Body of pancreas (tissue), 4 donors: ENCODE measurements at regions not wholly inside any gene's neighbourhood (a gene's known extent, or its start where the extent isn't known, plus 50 kb on each side); places are given as distances from the start of the nearest gene placed in this dataset.

Experiments
- ATAC-seq: fragments of 150-250 bp; one replicate; pipeline ENCODE4 v1.9.1; 2016
- DNase-seq, 4 donors: peaks; one replicate each; pipeline ENCODE4 v3.0.0-alpha.2; 2019
- H3K27ac ChIP-seq, 4 donors: fragments of 200-600 bp; sonication (generic); 1 replicate in 3 of 4; 2 replicates in 1 of 4; pipeline versions ENCODE4 v1.5.1 to v1.6.1; 2016 to 2019; ENCODE audit warnings: mild to moderate bottlenecking in 1 of 4, mixed read lengths in 1 of 4, moderate library complexity in 1 of 4
- H3K27me3 ChIP-seq, 2 donors: fragments of 200-600 bp; sonication (generic); one replicate each; pipeline ENCODE4 v1.6.0; 2016; ENCODE audit warnings: mild to moderate bottlenecking in 1 of 2
- H3K36me3 ChIP-seq, 2 donors: fragments of 200-600 bp; sonication (generic); replicated peaks in 1 of 2; 2 replicates each; pipeline ENCODE4 v1.5.1; 2016; ENCODE audit warnings: low read depth in 2 of 2; ENCODE audit not compliant: insufficient read depth in 1 of 2
- H3K4me1 ChIP-seq: fragments of 200-600 bp; sonication (generic); one replicate; pipeline ENCODE4 v1.6.0; 2016
- H3K4me3 ChIP-seq, 2 donors: fragments of 200-600 bp; sonication (generic); 1 replicate in 1 of 2; 2 replicates in 1 of 2; pipeline ENCODE4 v1.5.1; 2016 to 2019
- H3K9me3 ChIP-seq, 3 donors: fragments of 200-600 bp; sonication (generic); 1 replicate in 2 of 3; 2 replicates in 1 of 3; pipeline ENCODE4 v1.5.1; 2016
- POLR2A ChIP-seq, 3 donors: fragments of 450-650 bp; IDR thresholded peaks; one replicate each; pipeline ENCODE4 v1.6.1; 2016; ENCODE audit warnings: antibody characterized with exemption in 3 of 3, mild to moderate bottlenecking in 2 of 3
- WGBS, 2 donors: methylation state at CpG; one replicate each; pipeline ENCODE4 v1.1.5; 2017; 5-methylcytosine and 5-hydroxymethylcytosine counted together
- intact Hi-C: fragments of 100-400 bp; cut with DNase I; formaldehyde crosslinking; loops from one replicate; pipeline ENCODE4 v1.15.1; 2023
- TF ChIP-seq, protein P1 (sequence below), 7 experiments: fragments of 450-650 bp in 4 of 7; fragments of 200-600 bp in 3 of 7; sonication (generic) in 3 of 7; IDR thresholded peaks; one replicate each; pipeline ENCODE4 v1.5.1; 2016 to 2019; ENCODE audit warnings: antibody characterized with exemption in 7 of 7

DNA sequence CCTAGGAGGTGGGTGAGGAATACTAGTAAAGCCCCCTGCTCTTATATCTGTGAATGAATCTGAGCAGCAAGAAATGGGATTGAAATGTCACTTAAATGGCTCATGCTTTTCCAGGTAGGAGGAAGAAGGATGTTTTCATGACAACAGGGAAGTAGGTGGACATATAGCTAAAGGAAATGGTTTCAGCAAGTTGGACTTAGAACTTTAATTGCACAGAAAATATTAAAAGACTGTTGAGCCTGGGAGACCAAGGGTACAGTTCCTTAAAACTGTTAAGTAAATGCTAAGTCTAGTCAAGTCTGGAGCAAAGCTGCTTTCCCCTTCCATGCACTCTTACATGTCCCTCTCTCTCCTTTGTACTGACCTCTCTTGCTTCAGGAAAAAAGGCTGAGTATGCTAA is 301.3 kb downstream of the HGF start:
- no peak for TF ChIP-seq POLR2A (IDR thresholded peaks at IDR 0.05)
- TF ChIP-seq, protein P1, sequence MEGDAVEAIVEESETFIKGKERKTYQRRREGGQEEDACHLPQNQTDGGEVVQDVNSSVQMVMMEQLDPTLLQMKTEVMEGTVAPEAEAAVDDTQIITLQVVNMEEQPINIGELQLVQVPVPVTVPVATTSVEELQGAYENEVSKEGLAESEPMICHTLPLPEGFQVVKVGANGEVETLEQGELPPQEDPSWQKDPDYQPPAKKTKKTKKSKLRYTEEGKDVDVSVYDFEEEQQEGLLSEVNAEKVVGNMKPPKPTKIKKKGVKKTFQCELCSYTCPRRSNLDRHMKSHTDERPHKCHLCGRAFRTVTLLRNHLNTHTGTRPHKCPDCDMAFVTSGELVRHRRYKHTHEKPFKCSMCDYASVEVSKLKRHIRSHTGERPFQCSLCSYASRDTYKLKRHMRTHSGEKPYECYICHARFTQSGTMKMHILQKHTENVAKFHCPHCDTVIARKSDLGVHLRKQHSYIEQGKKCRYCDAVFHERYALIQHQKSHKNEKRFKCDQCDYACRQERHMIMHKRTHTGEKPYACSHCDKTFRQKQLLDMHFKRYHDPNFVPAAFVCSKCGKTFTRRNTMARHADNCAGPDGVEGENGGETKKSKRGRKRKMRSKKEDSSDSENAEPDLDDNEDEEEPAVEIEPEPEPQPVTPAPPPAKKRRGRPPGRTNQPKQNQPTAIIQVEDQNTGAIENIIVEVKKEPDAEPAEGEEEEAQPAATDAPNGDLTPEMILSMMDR (IDR thresholded peaks at IDR 0.05) = no peak
- H3K4me3 ChIP-seq = no peak overlapping the region
- no peak overlapping the region for H3K27ac ChIP-seq
- peaks cover 15% of the 10 kb centered on the region for H3K4me1 ChIP-seq
- H3K36me3 ChIP-seq = no peaks in the 10 kb centered on the region
- H3K27me3 ChIP-seq = no peaks in the 10 kb centered on the region
- DNase-seq (no peak), ATAC-seq (no peak)
- no peaks in the 10 kb centered on the region for H3K9me3 ChIP-seq
- intact Hi-C loops = no loop called here

DNA sequence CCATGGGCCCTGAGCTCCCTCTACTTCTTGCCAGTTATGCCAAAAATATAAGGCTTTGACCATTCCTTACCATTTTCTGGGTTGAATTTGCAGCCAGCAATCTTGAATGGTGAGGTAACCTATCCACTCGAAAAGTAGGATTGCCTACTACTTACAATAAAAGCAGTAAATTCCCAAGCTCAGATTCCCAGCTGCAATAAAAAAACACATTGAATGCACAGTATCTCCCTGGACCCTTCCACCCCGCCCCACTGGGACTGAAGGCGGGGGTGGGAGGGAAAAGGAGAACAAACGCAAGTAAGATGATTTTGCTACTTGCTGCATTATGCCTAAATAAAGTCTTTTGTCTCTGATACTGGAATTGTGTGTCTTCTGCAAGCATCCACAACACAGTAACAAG is 301.9 kb downstream of the HGF start:
- intact Hi-C loops = no loop called here
- DNase-seq (no peak), ATAC-seq (no peak)
- WGBS, 2 donors = 83 to 92% methylated on average over 4 of the region's 4 CpGs
- Histone ChIP-seq H3K4me3 (no peak overlapping the region), H3K36me3 (no peaks in the 10 kb centered on the region), H3K27me3 (no peaks in the 10 kb centered on the region), H3K27ac (no peak overlapping the region), H3K9me3 (no peaks in the 10 kb centered on the region), H3K4me1 (peaks cover 15% of the 10 kb centered on the region)
- no peak for TF ChIP-seq POLR2A (IDR thresholded peaks at IDR 0.05)
- TF ChIP-seq, protein P1 (IDR thresholded peaks at IDR 0.05) = no peak

DNA sequence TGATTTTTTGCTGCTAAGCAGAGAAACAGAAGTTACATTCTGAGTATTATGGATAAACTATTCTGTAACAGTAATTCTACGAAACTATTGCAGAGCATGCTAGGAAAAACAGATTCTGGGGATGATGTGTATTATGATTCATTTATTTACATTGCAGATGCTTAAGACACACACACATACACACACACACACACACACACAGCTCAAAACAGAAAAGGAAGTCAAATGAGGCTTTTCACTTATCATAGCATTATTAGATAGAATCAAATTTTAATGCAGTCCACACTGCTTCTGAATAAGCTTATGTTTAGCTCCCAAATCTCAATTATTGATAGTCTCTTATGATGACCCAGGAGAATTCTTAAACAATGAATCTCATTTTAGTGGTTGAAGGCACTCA is 307.2 kb downstream of the HGF start:
- ATAC-seq (no peak), DNase-seq (no peak)
- Histone ChIP-seq H3K27me3 (no peaks in the 10 kb centered on the region), H3K27ac (no peak overlapping the region), H3K9me3 (no peaks in the 10 kb centered on the region), H3K36me3 (no peaks in the 10 kb centered on the region), H3K4me1 (no peaks in the 10 kb centered on the region), H3K4me3 (no peak overlapping the region)
- intact Hi-C loops = no loop called here
- no peak for TF ChIP-seq POLR2A (IDR thresholded peaks at IDR 0.05)
- TF ChIP-seq, protein P1 (IDR thresholded peaks at IDR 0.05) = no peak
- WGBS, 2 donors = 90 to 91% methylated on average over 1 of the region's 1 CpG

DNA sequence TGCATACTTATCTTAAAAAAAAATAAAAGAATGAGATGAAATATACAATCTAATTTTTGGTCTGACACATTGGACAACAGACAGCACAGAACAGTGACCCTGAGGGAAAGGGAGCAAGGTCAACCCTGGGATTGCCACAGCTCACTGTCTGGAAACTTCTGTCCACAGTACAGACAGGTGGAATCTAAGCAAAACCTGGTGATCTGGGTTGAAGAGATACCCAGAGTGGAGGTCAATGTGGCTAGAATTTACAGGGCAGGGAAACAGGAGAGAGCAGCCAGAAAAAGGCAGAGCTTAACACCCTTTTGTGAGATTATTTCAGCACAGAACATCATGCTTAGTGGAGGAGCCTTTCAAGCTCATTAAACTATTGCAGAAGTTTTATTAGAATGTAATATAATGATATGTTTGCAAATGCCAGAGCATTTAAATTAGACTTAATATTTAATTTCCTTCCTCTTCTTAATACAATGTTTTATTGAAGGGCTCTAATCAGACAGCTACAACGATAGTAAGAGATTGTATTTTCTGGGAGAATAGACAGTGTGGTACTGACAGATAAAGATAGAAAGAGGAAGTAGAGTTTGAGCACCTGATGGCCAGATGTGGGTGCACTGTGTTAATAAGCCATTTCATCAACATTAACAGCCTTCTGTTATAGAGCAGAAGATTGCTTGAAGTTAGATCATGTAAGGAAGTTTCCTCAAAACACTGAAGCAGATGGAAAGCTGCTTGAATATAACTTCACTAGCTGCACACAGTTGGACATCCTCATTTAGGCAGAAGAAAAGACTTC is 309.4 kb downstream of the HGF start:
- H3K4me3 ChIP-seq = no peak overlapping the region
- no peaks in the 10 kb centered on the region for H3K4me1 ChIP-seq
- no peaks in the 10 kb centered on the region for H3K27me3 ChIP-seq
- 9% methylated on average over 1 of the region's 1 CpG for WGBS, 2 donors
- no peaks in the 10 kb centered on the region for H3K9me3 ChIP-seq
- no peak overlapping the region for H3K27ac ChIP-seq
- H3K36me3 ChIP-seq = no peaks in the 10 kb centered on the region
- intact Hi-C loops = no loop called here
- ATAC-seq = no peak
- TF ChIP-seq, protein P1 (IDR thresholded peaks at IDR 0.05) = no peak
- TF ChIP-seq POLR2A (IDR thresholded peaks at IDR 0.05) = no peak
- DNase-seq = no peak

DNA sequence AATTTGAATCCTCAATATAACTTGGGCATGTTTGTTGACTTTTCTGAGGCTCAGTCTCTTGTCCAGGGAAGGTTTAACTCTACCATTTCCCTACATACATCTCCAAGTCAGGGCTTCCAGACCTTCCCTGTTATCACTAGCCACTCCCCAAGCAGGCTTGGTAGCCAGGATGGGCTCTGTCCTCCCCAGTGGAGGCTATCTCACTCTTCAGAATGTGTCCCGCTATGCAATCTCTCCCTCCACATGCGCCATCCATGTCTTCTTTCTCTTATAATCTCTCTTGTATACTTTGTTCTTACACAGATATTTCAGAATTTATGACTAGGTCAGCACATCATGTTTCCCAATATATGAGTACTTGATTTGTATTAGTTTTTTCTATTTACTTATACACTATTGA is 310.4 kb downstream of the HGF start:
- Histone ChIP-seq H3K9me3 (no peaks in the 10 kb centered on the region), H3K27me3 (no peaks in the 10 kb centered on the region), H3K4me1 (no peaks in the 10 kb centered on the region), H3K36me3 (no peaks in the 10 kb centered on the region), H3K27ac (no peak overlapping the region), H3K4me3 (no peak overlapping the region)
- ATAC-seq (no peak), DNase-seq (no peak)
- no peak for TF ChIP-seq POLR2A (IDR thresholded peaks at IDR 0.05)
- TF ChIP-seq, protein P1 (IDR thresholded peaks at IDR 0.05) = no peak
- intact Hi-C loops = loop anchor here (10.0 kb wide), 1 partner anchor 545 kb away; the partner anchor contains the start of gene SEMA3C
- WGBS, 2 donors = 83% methylated on average over 2 of the region's 2 CpGs
